ENCODE measurements at regions not wholly inside any gene's neighbourhood (a gene's known extent, or its start where the extent isn't known, plus 50 kb on each side); places are given as distances from the start of the nearest gene placed in this dataset.

DNA sequence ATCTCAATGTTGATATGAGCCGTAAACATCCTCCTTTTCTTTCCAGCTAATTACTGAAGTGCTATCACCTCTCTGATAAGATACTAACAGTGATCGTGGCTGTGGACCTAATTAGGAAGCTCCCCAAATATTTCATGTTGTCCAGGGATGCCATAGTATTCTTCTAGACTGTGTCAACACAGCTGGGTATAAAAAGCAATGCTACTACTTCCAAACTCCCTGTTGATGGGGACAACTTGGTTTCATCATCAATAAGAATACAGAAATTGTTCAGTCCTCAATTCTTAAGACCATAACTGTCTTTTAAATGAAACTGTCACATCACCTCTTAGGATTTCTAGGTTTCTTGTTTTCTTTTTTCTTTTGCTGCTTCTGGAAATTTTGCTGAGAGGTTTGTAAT is 530.6 kb downstream of the TOX3 start:
- Histone ChIP-seq H3K4me3 (ENCODE audit: insufficient read depth, low read depth, low read length) (no peak overlapping the region), H3K27me3 (ENCODE audit: control insufficient read depth, insufficient read depth, low read length) (no peaks in the 10 kb centered on the region), H2BK15ac (ENCODE audit: low read depth, low read length) (no peak overlapping the region), H4K91ac (ENCODE audit: insufficient read depth, low read depth, low read length) (no peak overlapping the region), H3K23ac (ENCODE audit: low read depth, low read length) (no peak overlapping the region), H2BK5ac (ENCODE audit: low read depth, low read length, poor library complexity, severe bottlenecking) (no peak overlapping the region), H3K14ac (replicated peaks; ENCODE audit: low read depth, low read length) (no peak overlapping the region), H3K79me1 (ENCODE audit: low read depth in 1 of 2, low read length in 2 of 2) (no peaks in the 10 kb centered on the region), H3K4me1 (ENCODE audit: control insufficient read depth, insufficient read depth, low read length) (no peaks in the 10 kb centered on the region), H3K4ac (ENCODE audit: low read depth, low read length) (no peak overlapping the region), H2AK9ac (replicated peaks; ENCODE audit: low read depth, low read length, poor library complexity) (no peak overlapping the region), H4K20me1 (ENCODE audit: insufficient read depth, low read length) (no peaks in the 10 kb centered on the region), H3K9me1 (ENCODE audit: insufficient read depth, low read length) (no peaks in the 10 kb centered on the region), H4K8ac (ENCODE audit: low read depth in 2 of 2, low read length in 2 of 2) (no peak overlapping the region), H2BK120ac (ENCODE audit: low read depth, low read length) (no peak overlapping the region), H4K5ac (ENCODE audit: low read depth, low read length) (no peak overlapping the region), H3K4me2 (ENCODE audit: low read depth, low read length) (no peak overlapping the region), H2AK5ac (ENCODE audit: low read depth, low read length) (no peak overlapping the region), H3K36me3 (ENCODE audit: control insufficient read depth, insufficient read depth, low read length) (no peaks in the 10 kb centered on the region), H3K9ac (ENCODE audit: low read depth, low read length) (no peak overlapping the region), H3K9me3 (ENCODE audit: control insufficient read depth, insufficient read depth, low read length) (no peaks in the 10 kb centered on the region), H3K56ac (ENCODE audit: extremely low read depth, insufficient read depth, low read length) (no peak overlapping the region), H2AFZ (replicated peaks; ENCODE audit: low read length, poor library complexity) (no peak overlapping the region), H2BK20ac (ENCODE audit: low read depth, low read length) (no peak overlapping the region), H3K27ac (ENCODE audit: insufficient read depth, low read length) (no peak overlapping the region), H3K18ac (ENCODE audit: low read depth, low read length) (no peak overlapping the region)
- no CpG with 5 or more reads among the region's 2 CpGs for WGBS, 2 experiments (ENCODE audit: extremely low coverage in 2 of 2, insufficient read length in 1 of 2)
- BruUV-seq (replicated peaks), result no TSS peak
- ChIA-PET POLR2A (ENCODE audit: unreplicated experiment) (no interaction called here), CTCF (no interaction called here)
- dilution Hi-C loops (cut with HindIII; ENCODE audit: low sequenced_read_pairs, unreplicated experiment), result no loop called here
- ATAC-seq (ENCODE audit: low read depth) (no peak), DNase-seq (no peak)
- intact Hi-C loops (cut with micrococcal nuclease), result no loop called here
- in situ Hi-C loops (cut with MboI; ENCODE audit: low sequenced_read_pairs), result no loop called here
- TF ChIP-seq MAFK (IDR thresholded peaks at IDR 0.05; ENCODE audit: low read depth, low read length) (no peak), POLR2A (IDR thresholded peaks at IDR 0.05; ENCODE audit: low read depth, low read length) (no peak)

Data from IMR-90 (cell line).